Liver (tissue), 8 donors: ENCODE measurements at regions not wholly inside any gene's neighbourhood (a gene's known extent, or its start where the extent isn't known, plus 50 kb on each side); places are given as distances from the start of the nearest gene placed in this dataset.

Experiments used
- DNase-seq: peaks from one replicate; pipeline ENCODE4 v3.0.0-alpha.2; 2017; ENCODE audit warnings: low spot score
- H3K27ac ChIP-seq, 2 donors: one replicate each; pipeline ENCODE4 v1.7.0; 2013; ENCODE audit warnings: inconsistent platforms in 2 of 2, low read length in 2 of 2, control low read depth in 1 of 2, low read depth in 1 of 2, mild to moderate bottlenecking in 1 of 2
- H3K27me3 ChIP-seq, 4 donors: one replicate each; pipeline versions ENCODE4 v1.6.1 to v1.7.0; 2013; ENCODE audit warnings: low read length in 3 of 4, inconsistent platforms in 1 of 4, mild to moderate bottlenecking in 1 of 4, moderate library complexity in 1 of 4; ENCODE audit not compliant: control insufficient read depth in 4 of 4, insufficient read depth in 4 of 4
- H3K36me3 ChIP-seq, 4 donors: one replicate each; pipeline versions ENCODE4 v1.6.1 to v1.7.0; 2013; ENCODE audit warnings: low read length in 3 of 4, mild to moderate bottlenecking in 3 of 4, low read depth in 1 of 4, moderate library complexity in 1 of 4; ENCODE audit not compliant: control insufficient read depth in 4 of 4, insufficient read depth in 3 of 4
- H3K4me1 ChIP-seq, 4 donors: one replicate each; pipeline versions ENCODE4 v1.6.1 to v1.7.0; 2013; ENCODE audit warnings: low read length in 3 of 4, mild to moderate bottlenecking in 3 of 4, moderate library complexity in 1 of 4; ENCODE audit not compliant: control insufficient read depth in 4 of 4, insufficient read depth in 4 of 4
- H3K4me3 ChIP-seq, 3 donors: one replicate each; pipeline versions ENCODE4 v1.6.1 to v1.7.0; 2013; ENCODE audit warnings: low read length in 3 of 3, control low read depth in 1 of 3, low read depth in 1 of 3, mild to moderate bottlenecking in 1 of 3
- H3K9ac ChIP-seq, 2 donors: one replicate each; pipeline ENCODE4 v1.7.0; 2013; ENCODE audit warnings: low read length in 2 of 2, mild to moderate bottlenecking in 2 of 2, moderate library complexity in 2 of 2, control low read depth in 1 of 2, low read depth in 1 of 2
- H3K9me3 ChIP-seq, 4 donors: one replicate each; pipeline versions ENCODE4 v1.6.1 to v1.7.0; 2013; ENCODE audit warnings: low read length in 3 of 4; ENCODE audit not compliant: control insufficient read depth in 4 of 4
- EGR1 ChIP-seq, 2 donors: IDR thresholded peaks; 2 replicates each; pipeline ENCODE4 v1.6.1; 2016 to 2018; ENCODE audit warnings: antibody characterized with exemption in 2 of 2, low read depth in 2 of 2
- FOXA1 ChIP-seq: IDR thresholded peaks from 2 replicates; pipeline ENCODE4 v1.6.1; 2016; ENCODE audit warnings: antibody characterized with exemption
- FOXA2 ChIP-seq: IDR thresholded peaks from 2 replicates; pipeline ENCODE4 v1.6.1; 2016; ENCODE audit warnings: antibody characterized with exemption
- GABPA ChIP-seq, 2 donors: IDR thresholded peaks in 1 of 2; conservative IDR thresholded peaks in 1 of 2; 2 replicates each; pipeline ENCODE4 v1.6.1; 2016; ENCODE audit warnings: antibody characterized with exemption in 2 of 2, mild to moderate bottlenecking in 1 of 2, moderate library complexity in 1 of 2
- HNF4A ChIP-seq, 2 donors: conservative IDR thresholded peaks; 2 replicates each; pipeline ENCODE4 v1.6.1; 2016; ENCODE audit warnings: antibody characterized with exemption in 2 of 2, mild to moderate bottlenecking in 2 of 2
- HNF4G ChIP-seq: IDR thresholded peaks from 2 replicates; pipeline ENCODE4 v1.6.1; 2016; ENCODE audit warnings: antibody characterized with exemption
- JUND ChIP-seq, 2 donors: IDR thresholded peaks; 2 replicates each; pipeline ENCODE4 v1.6.1; 2016; ENCODE audit warnings: antibody characterized with exemption in 2 of 2
- NR2F2 ChIP-seq: IDR thresholded peaks from 2 replicates; pipeline ENCODE4 v1.6.1; 2016; ENCODE audit warnings: antibody characterized with exemption
- RAD21 ChIP-seq, 2 donors: IDR thresholded peaks; 2 replicates each; pipeline ENCODE4 v1.6.1; 2016; ENCODE audit warnings: antibody characterized with exemption in 2 of 2, mild to moderate bottlenecking in 2 of 2
- RXRA ChIP-seq, 2 donors: IDR thresholded peaks; 2 replicates each; pipeline ENCODE4 v1.6.1; 2017 to 2018; ENCODE audit warnings: antibody characterized with exemption in 2 of 2, mild to moderate bottlenecking in 1 of 2
- SP1 ChIP-seq: IDR thresholded peaks from 2 replicates; pipeline ENCODE4 v1.6.1; 2018; ENCODE audit warnings: antibody characterized with exemption, mild to moderate bottlenecking
- TAF1 ChIP-seq: conservative IDR thresholded peaks from 2 replicates; pipeline ENCODE4 v1.6.1; 2016; ENCODE audit warnings: antibody characterized with exemption, mild to moderate bottlenecking
- YY1 ChIP-seq: IDR thresholded peaks from 2 replicates; pipeline ENCODE4 v1.6.1; 2016; ENCODE audit warnings: antibody characterized with exemption, mild to moderate bottlenecking
- WGBS: extraction: QIAGEN DNeasy Blood & Tissue Kit; methylation state at CpG from one replicate; pipeline ENCODE4 v1.1.7; 2013; 5-methylcytosine and 5-hydroxymethylcytosine counted together
- TF ChIP-seq, protein P1 (sequence below): fragments of 150-350 bp; IDR thresholded peaks from 2 replicates; pipeline ENCODE4 v1.5.1; 2017; ENCODE audit warnings: improper control_type of control experiment, low read depth, low read length; ENCODE audit not compliant: missing input control
- TF ChIP-seq, protein P2 (sequence below): IDR thresholded peaks from 2 replicates; pipeline ENCODE4 v1.6.1; 2016; ENCODE audit warnings: antibody characterized with exemption
- TF ChIP-seq, protein P3 (sequence below): IDR thresholded peaks from 2 replicates; pipeline ENCODE4 v1.6.1; 2016; ENCODE audit warnings: antibody characterized with exemption
- TF ChIP-seq, protein P4 (sequence below): IDR thresholded peaks from 2 replicates; pipeline ENCODE4 v1.6.1; 2016; ENCODE audit warnings: antibody characterized with exemption
- TF ChIP-seq, protein P5 (sequence below): IDR thresholded peaks from 2 replicates; pipeline ENCODE4 v1.6.1; 2016; ENCODE audit warnings: antibody characterized with exemption, mild to moderate bottlenecking
- donor health status: healthy.
- donor health status: healthy.
- donor health status: healthy.
- donor health status: healthy.
- donor health status: healthy.

DNA sequence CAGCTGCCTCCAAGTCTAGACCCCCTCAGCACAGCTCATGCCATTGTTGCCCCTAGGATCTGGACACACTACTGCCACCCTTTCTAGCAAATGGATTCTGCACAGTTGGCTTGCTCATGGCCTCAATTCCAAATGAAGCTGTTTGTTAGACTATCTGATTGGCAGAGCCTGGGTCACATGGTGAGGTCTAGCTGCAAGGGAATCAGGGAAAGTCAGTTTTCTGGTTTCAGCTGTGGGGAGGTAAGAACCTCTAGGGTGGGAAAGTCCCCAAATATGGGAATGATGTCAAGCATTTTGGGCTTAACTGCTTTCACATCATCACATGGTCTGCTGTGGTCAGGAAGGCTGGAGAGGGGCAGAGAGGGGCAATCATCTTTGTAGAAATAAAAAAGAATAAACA is 150.4 kb upstream of the ITGA6 start:
- TF ChIP-seq NR2F2, result no peak
- TF ChIP-seq JUND (IDR thresholded peaks at IDR 0.05), result no peak
- TF ChIP-seq YY1, result no peak
- TF ChIP-seq TAF1, result no peak
- TF ChIP-seq, protein P1, sequence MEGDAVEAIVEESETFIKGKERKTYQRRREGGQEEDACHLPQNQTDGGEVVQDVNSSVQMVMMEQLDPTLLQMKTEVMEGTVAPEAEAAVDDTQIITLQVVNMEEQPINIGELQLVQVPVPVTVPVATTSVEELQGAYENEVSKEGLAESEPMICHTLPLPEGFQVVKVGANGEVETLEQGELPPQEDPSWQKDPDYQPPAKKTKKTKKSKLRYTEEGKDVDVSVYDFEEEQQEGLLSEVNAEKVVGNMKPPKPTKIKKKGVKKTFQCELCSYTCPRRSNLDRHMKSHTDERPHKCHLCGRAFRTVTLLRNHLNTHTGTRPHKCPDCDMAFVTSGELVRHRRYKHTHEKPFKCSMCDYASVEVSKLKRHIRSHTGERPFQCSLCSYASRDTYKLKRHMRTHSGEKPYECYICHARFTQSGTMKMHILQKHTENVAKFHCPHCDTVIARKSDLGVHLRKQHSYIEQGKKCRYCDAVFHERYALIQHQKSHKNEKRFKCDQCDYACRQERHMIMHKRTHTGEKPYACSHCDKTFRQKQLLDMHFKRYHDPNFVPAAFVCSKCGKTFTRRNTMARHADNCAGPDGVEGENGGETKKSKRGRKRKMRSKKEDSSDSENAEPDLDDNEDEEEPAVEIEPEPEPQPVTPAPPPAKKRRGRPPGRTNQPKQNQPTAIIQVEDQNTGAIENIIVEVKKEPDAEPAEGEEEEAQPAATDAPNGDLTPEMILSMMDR, result no peak
- TF ChIP-seq GABPA (IDR thresholded peaks at IDR 0.05 in 1 of 2, conservative IDR thresholded peaks at IDR 0.05 in 1 of 2), result no peak
- no peak for TF ChIP-seq FOXA1
- TF ChIP-seq FOXA2, result no peak
- TF ChIP-seq, protein P2, sequence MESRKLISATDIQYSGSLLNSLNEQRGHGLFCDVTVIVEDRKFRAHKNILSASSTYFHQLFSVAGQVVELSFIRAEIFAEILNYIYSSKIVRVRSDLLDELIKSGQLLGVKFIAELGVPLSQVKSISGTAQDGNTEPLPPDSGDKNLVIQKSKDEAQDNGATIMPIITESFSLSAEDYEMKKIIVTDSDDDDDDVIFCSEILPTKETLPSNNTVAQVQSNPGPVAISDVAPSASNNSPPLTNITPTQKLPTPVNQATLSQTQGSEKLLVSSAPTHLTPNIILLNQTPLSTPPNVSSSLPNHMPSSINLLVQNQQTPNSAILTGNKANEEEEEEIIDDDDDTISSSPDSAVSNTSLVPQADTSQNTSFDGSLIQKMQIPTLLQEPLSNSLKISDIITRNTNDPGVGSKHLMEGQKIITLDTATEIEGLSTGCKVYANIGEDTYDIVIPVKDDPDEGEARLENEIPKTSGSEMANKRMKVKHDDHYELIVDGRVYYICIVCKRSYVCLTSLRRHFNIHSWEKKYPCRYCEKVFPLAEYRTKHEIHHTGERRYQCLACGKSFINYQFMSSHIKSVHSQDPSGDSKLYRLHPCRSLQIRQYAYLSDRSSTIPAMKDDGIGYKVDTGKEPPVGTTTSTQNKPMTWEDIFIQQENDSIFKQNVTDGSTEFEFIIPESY, result no peak
- no peak for TF ChIP-seq HNF4A (conservative IDR thresholded peaks at IDR 0.05)
- no peak for TF ChIP-seq RXRA (IDR thresholded peaks at IDR 0.05)
- TF ChIP-seq EGR1 (IDR thresholded peaks at IDR 0.05; ENCODE audit: low read depth in 2 of 2), result no peak
- TF ChIP-seq, protein P3, sequence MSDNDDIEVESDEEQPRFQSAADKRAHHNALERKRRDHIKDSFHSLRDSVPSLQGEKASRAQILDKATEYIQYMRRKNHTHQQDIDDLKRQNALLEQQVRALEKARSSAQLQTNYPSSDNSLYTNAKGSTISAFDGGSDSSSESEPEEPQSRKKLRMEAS, result no peak
- TF ChIP-seq HNF4G, result no peak
- no peak for TF ChIP-seq SP1
- TF ChIP-seq, protein P4, sequence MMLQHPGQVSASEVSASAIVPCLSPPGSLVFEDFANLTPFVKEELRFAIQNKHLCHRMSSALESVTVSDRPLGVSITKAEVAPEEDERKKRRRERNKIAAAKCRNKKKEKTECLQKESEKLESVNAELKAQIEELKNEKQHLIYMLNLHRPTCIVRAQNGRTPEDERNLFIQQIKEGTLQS, result no peak
- TF ChIP-seq, protein P5, sequence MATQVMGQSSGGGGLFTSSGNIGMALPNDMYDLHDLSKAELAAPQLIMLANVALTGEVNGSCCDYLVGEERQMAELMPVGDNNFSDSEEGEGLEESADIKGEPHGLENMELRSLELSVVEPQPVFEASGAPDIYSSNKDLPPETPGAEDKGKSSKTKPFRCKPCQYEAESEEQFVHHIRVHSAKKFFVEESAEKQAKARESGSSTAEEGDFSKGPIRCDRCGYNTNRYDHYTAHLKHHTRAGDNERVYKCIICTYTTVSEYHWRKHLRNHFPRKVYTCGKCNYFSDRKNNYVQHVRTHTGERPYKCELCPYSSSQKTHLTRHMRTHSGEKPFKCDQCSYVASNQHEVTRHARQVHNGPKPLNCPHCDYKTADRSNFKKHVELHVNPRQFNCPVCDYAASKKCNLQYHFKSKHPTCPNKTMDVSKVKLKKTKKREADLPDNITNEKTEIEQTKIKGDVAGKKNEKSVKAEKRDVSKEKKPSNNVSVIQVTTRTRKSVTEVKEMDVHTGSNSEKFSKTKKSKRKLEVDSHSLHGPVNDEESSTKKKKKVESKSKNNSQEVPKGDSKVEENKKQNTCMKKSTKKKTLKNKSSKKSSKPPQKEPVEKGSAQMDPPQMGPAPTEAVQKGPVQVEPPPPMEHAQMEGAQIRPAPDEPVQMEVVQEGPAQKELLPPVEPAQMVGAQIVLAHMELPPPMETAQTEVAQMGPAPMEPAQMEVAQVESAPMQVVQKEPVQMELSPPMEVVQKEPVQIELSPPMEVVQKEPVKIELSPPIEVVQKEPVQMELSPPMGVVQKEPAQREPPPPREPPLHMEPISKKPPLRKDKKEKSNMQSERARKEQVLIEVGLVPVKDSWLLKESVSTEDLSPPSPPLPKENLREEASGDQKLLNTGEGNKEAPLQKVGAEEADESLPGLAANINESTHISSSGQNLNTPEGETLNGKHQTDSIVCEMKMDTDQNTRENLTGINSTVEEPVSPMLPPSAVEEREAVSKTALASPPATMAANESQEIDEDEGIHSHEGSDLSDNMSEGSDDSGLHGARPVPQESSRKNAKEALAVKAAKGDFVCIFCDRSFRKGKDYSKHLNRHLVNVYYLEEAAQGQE, result no peak
- no peak for TF ChIP-seq RAD21 (IDR thresholded peaks at IDR 0.05)
- Histone ChIP-seq H3K27ac (no peak overlapping the region), H3K9ac (no peak overlapping the region), H3K27me3 (no peaks in the 10 kb centered on the region), H3K4me3 (no peak overlapping the region), H3K36me3 (no peaks in the 10 kb centered on the region), H3K4me1 (no peaks in the 10 kb centered on the region), H3K9me3 (peaks cover 0 to 5% (median under 1%) of the 10 kb centered on the region in 4 donors)
- DNase-seq, result no peak

DNA sequence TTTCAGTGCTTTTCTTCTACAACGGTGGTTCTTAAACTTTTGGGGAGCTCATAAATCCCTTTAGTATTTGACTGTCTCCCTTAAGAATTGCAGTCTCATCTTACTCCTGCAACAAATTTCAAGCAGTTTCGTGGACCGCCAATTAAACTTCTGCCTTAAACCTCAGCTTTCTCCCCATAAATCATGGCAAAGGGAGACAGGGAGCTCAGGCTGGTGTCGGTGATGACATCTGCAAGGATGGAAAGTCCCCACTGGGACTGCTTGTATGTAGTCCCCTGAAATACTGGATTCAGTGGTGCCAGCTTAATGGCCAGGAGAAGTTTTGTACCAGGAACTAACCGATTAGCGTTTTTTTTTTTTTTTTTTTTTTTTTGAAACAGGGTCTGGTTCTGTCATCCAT is 148.7 kb upstream of the ITGA6 start:
- WGBS, result 89% methylated on average over 6 of the region's 6 CpGs
- no peak overlapping the region for H3K4me3 ChIP-seq
- H3K27me3 ChIP-seq, result no peaks in the 10 kb centered on the region
- no peaks in the 10 kb centered on the region for H3K4me1 ChIP-seq
- no peak for DNase-seq
- TF ChIP-seq NR2F2, result no peak
- TF ChIP-seq EGR1 (IDR thresholded peaks at IDR 0.05; ENCODE audit: low read depth in 2 of 2), result no peak
- no peak for TF ChIP-seq FOXA2
- TF ChIP-seq GABPA (IDR thresholded peaks at IDR 0.05 in 1 of 2, conservative IDR thresholded peaks at IDR 0.05 in 1 of 2), result no peak
- TF ChIP-seq HNF4G, result no peak
- TF ChIP-seq HNF4A (conservative IDR thresholded peaks at IDR 0.05), result no peak
- no peak for TF ChIP-seq SP1
- TF ChIP-seq JUND (IDR thresholded peaks at IDR 0.05), result no peak
- TF ChIP-seq FOXA1, result no peak
- no peak for TF ChIP-seq RXRA (IDR thresholded peaks at IDR 0.05)
- TF ChIP-seq, protein P1, result no peak
- H3K9me3 ChIP-seq, result peaks cover 0 to 5% (median under 1%) of the 10 kb centered on the region in 4 donors
- no peak overlapping the region for H3K9ac ChIP-seq
- no peak overlapping the region for H3K27ac ChIP-seq
- H3K36me3 ChIP-seq, result no peaks in the 10 kb centered on the region
